AG04450 (cell line): ENCODE measurements at regions not wholly inside any gene's neighbourhood (a gene's known extent, or its start where the extent isn't known, plus 50 kb on each side); places are given as distances from the start of the nearest gene placed in this dataset.

Experiments used
- CTCF ChIA-PET: fragments of 300-600, 350-600 bp; formaldehyde crosslinking; extraction: SDS; loops from one replicate; lab custom pipeline; 2022; ENCODE audit warnings: antibody characterized with exemption, inconsistent platforms; lab: Charles Lee
- POLR2A ChIA-PET: fragments of 350-600 bp; formaldehyde crosslinking; extraction: SDS; loops from one replicate; lab custom pipeline; 2021; ENCODE audit warnings: antibody characterized with exemption, inconsistent platforms; lab: Yijun Ruan, JAX
- DNase-seq: peaks from one replicate; pipeline ENCODE4 v3.0.0-alpha.2; 2011; ENCODE audit warnings: low read depth, low spot score
- H3K27ac ChIP-seq: one replicate; pipeline ENCODE4 v1.5.1; 2012; ENCODE audit warnings: low read depth, low read length, control low read depth
- H3K27me3 ChIP-seq: one replicate; pipeline ENCODE4 v1.6.0; 2012; ENCODE audit warnings: low read length; ENCODE audit not compliant: control insufficient read depth, insufficient read depth
- H3K4me3 ChIP-seq: 2 replicates; pipeline ENCODE4 v1.5.1; 2011; ENCODE audit warnings: mild to moderate bottlenecking, low read depth, low read length, control low read depth
- H3K9me3 ChIP-seq: 2 replicates; pipeline ENCODE4 v1.5.1; 2012; ENCODE audit warnings: low read length; ENCODE audit not compliant: control insufficient read depth, insufficient read depth
- CTCF ChIP-seq: IDR thresholded peaks from 2 replicates; pipeline ENCODE4 v1.5.1; 2011; ENCODE audit warnings: low read depth, low read length, control low read depth, inconsistent platforms

GRCh38 chr5:115723220-115723619 is 93.2 kb downstream of the CDO1 start:
- ChIA-PET CTCF (no interaction called here), POLR2A (no interaction called here)
- Histone ChIP-seq H3K27ac (no peak overlapping the region), H3K9me3 (no peaks in the 10 kb centered on the region), H3K27me3 (no peaks in the 10 kb centered on the region), H3K4me3 (no peak overlapping the region)
- TF ChIP-seq CTCF, result no peak
- no peak for DNase-seq

- H3K4me3 ChIP-seq, result no peak overlapping the region
- ChIA-PET CTCF (no interaction called here), POLR2A (no interaction called here)
- no peak overlapping the region for H3K27ac ChIP-seq
- H3K27me3 ChIP-seq, result no peaks in the 10 kb centered on the region
- DNase-seq, result no peak
- TF ChIP-seq CTCF, result no peak
- H3K9me3 ChIP-seq, result no peaks in the 10 kb centered on the region
Observed at GRCh38 chr5:115720888-115721287, 95.1 kb upstream of the TMED7 start.

GRCh38 chr5:115718927-115719326 is 93.1 kb upstream of the TMED7 start:
- Histone ChIP-seq H3K4me3 (no peak overlapping the region), H3K9me3 (no peaks in the 10 kb centered on the region), H3K27ac (no peak overlapping the region), H3K27me3 (no peaks in the 10 kb centered on the region)
- ChIA-PET POLR2A (no interaction called here), CTCF (no interaction called here)
- TF ChIP-seq CTCF, result no peak
- DNase-seq, result no peak

- Histone ChIP-seq H3K27ac (no peak overlapping the region), H3K27me3 (no peaks in the 10 kb centered on the region), H3K4me3 (no peak overlapping the region), H3K9me3 (no peaks in the 10 kb centered on the region)
- DNase-seq, result no peak
- CTCF ChIA-PET, result no interaction called here
- TF ChIP-seq CTCF, result no peak
- POLR2A ChIA-PET, result no interaction called here
Observed at GRCh38 chr5:115713408-115713807, 87.6 kb upstream of the TMED7 start.

- DNase-seq, result no peak
- ChIA-PET POLR2A (no interaction called here), CTCF (no interaction called here)
- Histone ChIP-seq H3K9me3 (no peaks in the 10 kb centered on the region), H3K4me3 (no peak overlapping the region), H3K27ac (no peak overlapping the region), H3K27me3 (no peaks in the 10 kb centered on the region)
- no peak for TF ChIP-seq CTCF
Observed at GRCh38 chr5:115709585-115709984, 83.7 kb upstream of the TMED7 start.
